ENCODE measurements at regions not wholly inside any gene's neighbourhood (a gene's known extent, or its start where the extent isn't known, plus 50 kb on each side); places are given as distances from the start of the nearest gene placed in this dataset.

- Histone ChIP-seq H3K9me3 (no peaks in the 10 kb centered on the region), H3K36me3 (no peaks in the 10 kb centered on the region), H3K27me3 (no peaks in the 10 kb centered on the region), H3K27ac (no peak overlapping the region), H3K4me1 (no peaks in the 10 kb centered on the region), H3K4me3 (no peak overlapping the region)
- TF ChIP-seq, protein P1, sequence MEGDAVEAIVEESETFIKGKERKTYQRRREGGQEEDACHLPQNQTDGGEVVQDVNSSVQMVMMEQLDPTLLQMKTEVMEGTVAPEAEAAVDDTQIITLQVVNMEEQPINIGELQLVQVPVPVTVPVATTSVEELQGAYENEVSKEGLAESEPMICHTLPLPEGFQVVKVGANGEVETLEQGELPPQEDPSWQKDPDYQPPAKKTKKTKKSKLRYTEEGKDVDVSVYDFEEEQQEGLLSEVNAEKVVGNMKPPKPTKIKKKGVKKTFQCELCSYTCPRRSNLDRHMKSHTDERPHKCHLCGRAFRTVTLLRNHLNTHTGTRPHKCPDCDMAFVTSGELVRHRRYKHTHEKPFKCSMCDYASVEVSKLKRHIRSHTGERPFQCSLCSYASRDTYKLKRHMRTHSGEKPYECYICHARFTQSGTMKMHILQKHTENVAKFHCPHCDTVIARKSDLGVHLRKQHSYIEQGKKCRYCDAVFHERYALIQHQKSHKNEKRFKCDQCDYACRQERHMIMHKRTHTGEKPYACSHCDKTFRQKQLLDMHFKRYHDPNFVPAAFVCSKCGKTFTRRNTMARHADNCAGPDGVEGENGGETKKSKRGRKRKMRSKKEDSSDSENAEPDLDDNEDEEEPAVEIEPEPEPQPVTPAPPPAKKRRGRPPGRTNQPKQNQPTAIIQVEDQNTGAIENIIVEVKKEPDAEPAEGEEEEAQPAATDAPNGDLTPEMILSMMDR (IDR thresholded peaks at IDR 0.05), result no peak
- DNase-seq, result no peak
- intact Hi-C loops (cut with DNase I; ENCODE audit: low total_unique reads), result no loop called here
Observed at GRCh38 chr2:10187661-10188060, 65.1 kb downstream of the RRM2 start.

DNA sequence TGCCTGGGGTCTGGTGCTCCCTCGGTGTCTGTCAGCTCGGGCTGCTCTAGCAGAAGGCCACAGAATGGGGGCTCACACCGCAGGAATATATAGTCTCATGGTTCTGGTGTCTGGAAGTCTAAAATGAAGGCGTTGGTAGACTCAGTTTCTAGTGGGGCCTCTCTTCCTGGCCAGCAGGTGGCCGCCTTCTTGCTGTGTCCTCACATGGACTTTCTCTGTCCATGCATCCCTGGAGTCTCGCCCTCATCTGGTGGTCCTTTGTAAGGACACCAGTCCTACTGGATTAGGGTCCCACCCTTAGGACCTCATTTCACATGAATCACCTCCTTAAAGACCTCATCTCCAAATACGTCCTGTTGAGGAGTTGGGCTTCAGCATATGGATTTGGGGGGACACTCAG is 65.7 kb downstream of the RRM2 start:
- intact Hi-C loops (cut with DNase I; ENCODE audit: low total_unique reads), result no loop called here
- no peaks in the 10 kb centered on the region for H3K9me3 ChIP-seq
- TF ChIP-seq, protein P1 (IDR thresholded peaks at IDR 0.05), result no peak
- H3K4me1 ChIP-seq, result no peaks in the 10 kb centered on the region
- no peak overlapping the region for H3K4me3 ChIP-seq
- H3K27me3 ChIP-seq, result no peaks in the 10 kb centered on the region
- H3K27ac ChIP-seq, result no peak overlapping the region
- H3K36me3 ChIP-seq, result no peaks in the 10 kb centered on the region
- DNase-seq, result no peak

- H3K4me1 ChIP-seq, result no peaks in the 10 kb centered on the region
- H3K27me3 ChIP-seq, result no peaks in the 10 kb centered on the region
- H3K36me3 ChIP-seq, result no peaks in the 10 kb centered on the region
- intact Hi-C loops (cut with DNase I; ENCODE audit: low total_unique reads), result no loop called here
- H3K9me3 ChIP-seq, result no peaks in the 10 kb centered on the region
- no peak overlapping the region for H3K4me3 ChIP-seq
- H3K27ac ChIP-seq, result no peak overlapping the region
- no peak for DNase-seq
- TF ChIP-seq, protein P1 (IDR thresholded peaks at IDR 0.05), result no peak
Observed at GRCh38 chr2:10188729-10189305, 66.3 kb downstream of the RRM2 start.

GRCh38 chr2:10190255-10190654 is 67.7 kb downstream of the RRM2 start:
- Histone ChIP-seq H3K4me3 (no peak overlapping the region), H3K9me3 (no peaks in the 10 kb centered on the region), H3K27me3 (no peaks in the 10 kb centered on the region), H3K4me1 (no peaks in the 10 kb centered on the region), H3K27ac (no peak overlapping the region), H3K36me3 (no peaks in the 10 kb centered on the region)
- DNase-seq, result no peak
- intact Hi-C loops (cut with DNase I; ENCODE audit: low total_unique reads), result no loop called here
- TF ChIP-seq, protein P1 (IDR thresholded peaks at IDR 0.05), result no peak

GRCh38 chr2:10190737-10191532 is 68.4 kb downstream of the RRM2 start:
- intact Hi-C loops (cut with DNase I; ENCODE audit: low total_unique reads), result no loop called here

More at GRCh38 chr2:10190737-10191532, 68.4 kb downstream of the RRM2 start:
- Histone ChIP-seq H3K9me3 (no peaks in the 10 kb centered on the region), H3K27ac (no peak overlapping the region), H3K4me1 (no peaks in the 10 kb centered on the region), H3K36me3 (no peaks in the 10 kb centered on the region), H3K27me3 (no peaks in the 10 kb centered on the region), H3K4me3 (no peak overlapping the region)
- TF ChIP-seq, protein P1 (IDR thresholded peaks at IDR 0.05), result no peak
- no peak for DNase-seq
